Gastrocnemius medialis (tissue), 4 donors: ENCODE measurements at regions not wholly inside any gene's neighbourhood (a gene's known extent, or its start where the extent isn't known, plus 50 kb on each side); places are given as distances from the start of the nearest gene placed in this dataset.

Source experiments
- POLR2A ChIP-seq, 2 donors: fragments of 450-650 bp; IDR thresholded peaks; one replicate each; pipeline ENCODE4 v1.6.1; 2017; ENCODE audit warnings: antibody characterized with exemption in 2 of 2, mild to moderate bottlenecking in 2 of 2, moderate library complexity in 2 of 2
- TF ChIP-seq, protein P1 (sequence below), 5 experiments: fragments of 450-650 bp in 3 of 5; fragments of 200-600 bp in 2 of 5; sonication (generic) in 2 of 5; IDR thresholded peaks in 4 of 5; conservative IDR thresholded peaks in 1 of 5; 1 replicate in 4 of 5; 2 replicates in 1 of 5; pipeline ENCODE4 v1.5.1; 2016 to 2019; ENCODE audit warnings: antibody characterized with exemption in 5 of 5, mild to moderate bottlenecking in 3 of 5, moderate library complexity in 3 of 5

DNA sequence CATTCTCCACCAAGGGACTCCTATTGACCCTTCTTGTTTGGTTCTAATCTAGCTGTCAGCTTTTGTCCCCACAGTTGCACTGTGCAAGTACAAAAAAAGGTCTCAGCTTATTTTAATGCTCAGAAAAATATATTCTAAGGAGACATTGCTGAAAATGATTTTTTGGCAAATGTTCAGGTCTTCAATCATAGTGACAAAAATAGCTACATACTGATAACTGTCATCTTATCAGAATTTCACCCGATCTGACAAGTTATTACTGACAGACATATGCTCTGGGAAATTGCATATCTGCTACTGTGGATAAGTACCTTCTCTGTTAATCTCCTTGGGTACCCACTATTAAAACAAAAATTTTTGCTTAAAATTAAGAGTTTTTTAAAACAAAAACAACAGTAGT is 263.6 kb downstream of the FLRT2 start:
- TF ChIP-seq, protein P1, sequence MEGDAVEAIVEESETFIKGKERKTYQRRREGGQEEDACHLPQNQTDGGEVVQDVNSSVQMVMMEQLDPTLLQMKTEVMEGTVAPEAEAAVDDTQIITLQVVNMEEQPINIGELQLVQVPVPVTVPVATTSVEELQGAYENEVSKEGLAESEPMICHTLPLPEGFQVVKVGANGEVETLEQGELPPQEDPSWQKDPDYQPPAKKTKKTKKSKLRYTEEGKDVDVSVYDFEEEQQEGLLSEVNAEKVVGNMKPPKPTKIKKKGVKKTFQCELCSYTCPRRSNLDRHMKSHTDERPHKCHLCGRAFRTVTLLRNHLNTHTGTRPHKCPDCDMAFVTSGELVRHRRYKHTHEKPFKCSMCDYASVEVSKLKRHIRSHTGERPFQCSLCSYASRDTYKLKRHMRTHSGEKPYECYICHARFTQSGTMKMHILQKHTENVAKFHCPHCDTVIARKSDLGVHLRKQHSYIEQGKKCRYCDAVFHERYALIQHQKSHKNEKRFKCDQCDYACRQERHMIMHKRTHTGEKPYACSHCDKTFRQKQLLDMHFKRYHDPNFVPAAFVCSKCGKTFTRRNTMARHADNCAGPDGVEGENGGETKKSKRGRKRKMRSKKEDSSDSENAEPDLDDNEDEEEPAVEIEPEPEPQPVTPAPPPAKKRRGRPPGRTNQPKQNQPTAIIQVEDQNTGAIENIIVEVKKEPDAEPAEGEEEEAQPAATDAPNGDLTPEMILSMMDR (IDR thresholded peaks at IDR 0.05 in 4 of 5, conservative IDR thresholded peaks at IDR 0.05 in 1 of 5), result no peak
- no peak for TF ChIP-seq POLR2A (IDR thresholded peaks at IDR 0.05)
